ENCODE measurements at regions not wholly inside any gene's neighbourhood (a gene's known extent, or its start where the extent isn't known, plus 50 kb on each side); places are given as distances from the start of the nearest gene placed in this dataset.

DNA sequence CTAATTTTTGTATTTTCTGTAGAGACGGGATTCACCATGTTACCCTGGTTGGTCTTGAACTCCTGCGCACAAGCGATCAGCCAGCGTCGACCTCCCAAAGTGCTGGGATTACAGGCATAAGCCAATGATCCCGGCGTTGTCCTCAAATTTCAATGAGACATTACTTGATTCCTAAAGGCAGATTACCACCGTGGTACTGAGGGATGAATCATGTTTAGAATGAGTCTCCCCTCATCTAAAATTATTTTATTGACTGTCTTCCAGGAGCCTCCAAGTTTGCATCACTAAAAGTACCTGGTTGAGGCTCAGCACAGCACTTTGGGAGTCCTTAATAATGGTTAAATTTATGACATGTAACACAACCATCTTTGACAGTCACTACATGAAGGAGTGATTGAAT lies 142.2 kb upstream of the AKR1E2 start:
- TF ChIP-seq POLR2AphosphoS5 (IDR thresholded peaks at IDR 0.05): no peak
- TF ChIP-seq, protein P1, sequence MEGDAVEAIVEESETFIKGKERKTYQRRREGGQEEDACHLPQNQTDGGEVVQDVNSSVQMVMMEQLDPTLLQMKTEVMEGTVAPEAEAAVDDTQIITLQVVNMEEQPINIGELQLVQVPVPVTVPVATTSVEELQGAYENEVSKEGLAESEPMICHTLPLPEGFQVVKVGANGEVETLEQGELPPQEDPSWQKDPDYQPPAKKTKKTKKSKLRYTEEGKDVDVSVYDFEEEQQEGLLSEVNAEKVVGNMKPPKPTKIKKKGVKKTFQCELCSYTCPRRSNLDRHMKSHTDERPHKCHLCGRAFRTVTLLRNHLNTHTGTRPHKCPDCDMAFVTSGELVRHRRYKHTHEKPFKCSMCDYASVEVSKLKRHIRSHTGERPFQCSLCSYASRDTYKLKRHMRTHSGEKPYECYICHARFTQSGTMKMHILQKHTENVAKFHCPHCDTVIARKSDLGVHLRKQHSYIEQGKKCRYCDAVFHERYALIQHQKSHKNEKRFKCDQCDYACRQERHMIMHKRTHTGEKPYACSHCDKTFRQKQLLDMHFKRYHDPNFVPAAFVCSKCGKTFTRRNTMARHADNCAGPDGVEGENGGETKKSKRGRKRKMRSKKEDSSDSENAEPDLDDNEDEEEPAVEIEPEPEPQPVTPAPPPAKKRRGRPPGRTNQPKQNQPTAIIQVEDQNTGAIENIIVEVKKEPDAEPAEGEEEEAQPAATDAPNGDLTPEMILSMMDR (IDR thresholded peaks at IDR 0.05): no peak
- no peak for TF ChIP-seq POLR2A (IDR thresholded peaks at IDR 0.05)
- no peak for TF ChIP-seq EP300 (IDR thresholded peaks at IDR 0.05)

Measured in sigmoid colon (tissue), 4 donors.